Esophagus muscularis mucosa (tissue), 3 donors: ENCODE measurements at regions not wholly inside any gene's neighbourhood (a gene's known extent, or its start where the extent isn't known, plus 50 kb on each side); places are given as distances from the start of the nearest gene placed in this dataset.

ENCODE experiments used
- CTCF ChIP-seq, 3 experiments: fragments of 200-600 bp in 2 of 3; fragments of 450-650 bp in 1 of 3; sonication (generic) in 2 of 3; IDR thresholded peaks; one replicate each; pipeline ENCODE4 v1.5.1; 2017 to 2019; ENCODE audit warnings: antibody characterized with exemption in 3 of 3, mild to moderate bottlenecking in 2 of 3, moderate library complexity in 1 of 3
- POLR2A ChIP-seq: fragments of 450-650 bp; IDR thresholded peaks from one replicate; pipeline ENCODE4 v1.6.1; 2017; ENCODE audit warnings: antibody characterized with exemption, moderate library complexity, mild to moderate bottlenecking, low read depth

GRCh38 chr5:124235576-124235975 lies 510.9 kb downstream of the ZNF608 start:
- TF ChIP-seq CTCF (IDR thresholded peaks at IDR 0.05) (no peak), POLR2A (no peak)
